ENCODE measurements at regions not wholly inside any gene's neighbourhood (a gene's known extent, or its start where the extent isn't known, plus 50 kb on each side); places are given as distances from the start of the nearest gene placed in this dataset.

DNA sequence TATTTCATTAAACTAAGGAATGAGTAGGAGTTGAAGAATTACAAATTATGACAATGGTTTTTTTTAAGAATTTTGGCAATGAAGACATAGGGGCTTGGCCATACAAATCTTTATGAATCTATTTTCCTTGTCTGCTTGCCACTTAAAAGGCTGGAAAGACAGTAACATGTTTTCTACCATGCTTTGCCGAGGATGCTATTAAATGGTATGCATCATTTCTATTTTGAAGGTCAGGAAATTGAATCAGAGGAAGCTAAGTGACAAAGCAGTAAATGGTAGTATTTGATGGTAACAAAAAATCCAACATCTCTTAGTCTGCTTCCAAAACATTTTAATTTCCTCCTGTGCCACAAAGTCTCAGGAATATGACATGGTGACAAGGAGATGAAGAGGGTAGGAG is 287.2 kb downstream of the RFPL4B start:
- intact Hi-C loops (cut with DNase I) = no loop called here
- TF ChIP-seq, protein P1, sequence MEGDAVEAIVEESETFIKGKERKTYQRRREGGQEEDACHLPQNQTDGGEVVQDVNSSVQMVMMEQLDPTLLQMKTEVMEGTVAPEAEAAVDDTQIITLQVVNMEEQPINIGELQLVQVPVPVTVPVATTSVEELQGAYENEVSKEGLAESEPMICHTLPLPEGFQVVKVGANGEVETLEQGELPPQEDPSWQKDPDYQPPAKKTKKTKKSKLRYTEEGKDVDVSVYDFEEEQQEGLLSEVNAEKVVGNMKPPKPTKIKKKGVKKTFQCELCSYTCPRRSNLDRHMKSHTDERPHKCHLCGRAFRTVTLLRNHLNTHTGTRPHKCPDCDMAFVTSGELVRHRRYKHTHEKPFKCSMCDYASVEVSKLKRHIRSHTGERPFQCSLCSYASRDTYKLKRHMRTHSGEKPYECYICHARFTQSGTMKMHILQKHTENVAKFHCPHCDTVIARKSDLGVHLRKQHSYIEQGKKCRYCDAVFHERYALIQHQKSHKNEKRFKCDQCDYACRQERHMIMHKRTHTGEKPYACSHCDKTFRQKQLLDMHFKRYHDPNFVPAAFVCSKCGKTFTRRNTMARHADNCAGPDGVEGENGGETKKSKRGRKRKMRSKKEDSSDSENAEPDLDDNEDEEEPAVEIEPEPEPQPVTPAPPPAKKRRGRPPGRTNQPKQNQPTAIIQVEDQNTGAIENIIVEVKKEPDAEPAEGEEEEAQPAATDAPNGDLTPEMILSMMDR (IDR thresholded peaks at IDR 0.05) = no peak

DNA sequence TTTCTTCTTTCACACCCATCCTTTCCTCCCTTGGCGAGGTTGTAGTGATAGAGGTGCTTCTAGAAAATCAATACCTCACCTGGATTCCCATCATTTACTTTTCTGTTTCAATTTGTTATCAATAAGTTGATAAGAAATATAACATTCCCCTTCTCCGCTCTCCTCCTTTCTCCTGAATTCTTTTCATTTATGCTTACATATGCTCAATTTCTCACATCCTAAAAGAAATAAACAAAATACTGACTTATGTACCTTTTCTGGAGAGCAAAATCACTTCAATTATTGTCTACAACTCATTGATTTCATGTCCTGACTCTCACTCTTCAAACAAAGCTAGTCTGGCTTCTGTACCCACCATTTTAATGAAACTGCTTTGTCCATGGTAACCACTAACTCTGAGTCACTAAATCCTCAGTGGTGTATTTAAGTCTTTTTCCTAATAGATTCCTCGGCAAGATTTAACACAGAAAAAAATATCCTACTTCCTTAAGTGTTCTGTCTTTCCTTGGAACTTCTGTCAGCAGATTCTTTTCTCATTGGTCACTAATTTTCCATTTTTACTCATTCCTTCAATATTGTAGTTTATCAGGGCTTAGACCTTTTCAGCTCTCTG is 289.6 kb downstream of the RFPL4B start:
- intact Hi-C loops (cut with DNase I) = no loop called here

More for the DNA sequence above, 287.2 kb downstream of the RFPL4B start:
- no peak overlapping the region for H3K4me3 ChIP-seq
- ATAC-seq (no peak), DNase-seq (no peak)
- no peaks in the 10 kb centered on the region for H3K4me1 ChIP-seq
- no peaks in the 10 kb centered on the region for H3K27me3 ChIP-seq (ENCODE audit: low read depth)
- H3K27ac ChIP-seq = no peak overlapping the region
- H3K36me3 ChIP-seq = no peaks in the 10 kb centered on the region
- H3K9me3 ChIP-seq = no peaks in the 10 kb centered on the region

DNA sequence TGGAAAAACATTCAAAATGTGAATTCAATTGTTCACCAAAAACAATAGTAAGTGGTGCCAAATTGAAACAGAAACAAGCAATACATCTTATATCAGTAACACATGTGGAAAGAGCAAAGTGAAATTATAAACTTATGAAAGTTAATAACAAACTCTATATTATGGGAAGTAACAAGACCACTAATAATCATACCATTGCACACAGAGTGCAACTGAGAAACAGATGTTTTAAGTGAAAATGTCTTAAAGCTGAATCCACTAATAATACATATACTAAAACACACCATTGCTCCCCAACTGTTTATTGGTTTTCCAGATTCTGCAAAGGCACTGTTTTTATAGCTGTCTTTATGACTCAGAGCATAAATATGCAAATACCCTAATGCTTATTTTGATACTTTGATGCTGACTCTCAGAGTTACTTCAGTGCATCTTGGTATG is 292.3 kb downstream of the RFPL4B start:
- intact Hi-C loops (cut with DNase I) = no loop called here
- Histone ChIP-seq H3K27me3 (ENCODE audit: low read depth) (no peaks in the 10 kb centered on the region), H3K4me1 (no peaks in the 10 kb centered on the region), H3K4me3 (no peak overlapping the region), H3K36me3 (no peaks in the 10 kb centered on the region), H3K9me3 (no peaks in the 10 kb centered on the region), H3K27ac (no peak overlapping the region)
- TF ChIP-seq, protein P1 (IDR thresholded peaks at IDR 0.05) = no peak
- DNase-seq = no peak
- ATAC-seq = no peak

More for the DNA sequence above, 289.6 kb downstream of the RFPL4B start:
- Histone ChIP-seq H3K27me3 (ENCODE audit: low read depth) (no peaks in the 10 kb centered on the region), H3K36me3 (no peaks in the 10 kb centered on the region), H3K4me3 (no peak overlapping the region), H3K27ac (no peak overlapping the region), H3K9me3 (no peaks in the 10 kb centered on the region), H3K4me1 (no peaks in the 10 kb centered on the region)
- TF ChIP-seq, protein P1 (IDR thresholded peaks at IDR 0.05) = no peak
- no peak for ATAC-seq
- DNase-seq = no peak

DNA sequence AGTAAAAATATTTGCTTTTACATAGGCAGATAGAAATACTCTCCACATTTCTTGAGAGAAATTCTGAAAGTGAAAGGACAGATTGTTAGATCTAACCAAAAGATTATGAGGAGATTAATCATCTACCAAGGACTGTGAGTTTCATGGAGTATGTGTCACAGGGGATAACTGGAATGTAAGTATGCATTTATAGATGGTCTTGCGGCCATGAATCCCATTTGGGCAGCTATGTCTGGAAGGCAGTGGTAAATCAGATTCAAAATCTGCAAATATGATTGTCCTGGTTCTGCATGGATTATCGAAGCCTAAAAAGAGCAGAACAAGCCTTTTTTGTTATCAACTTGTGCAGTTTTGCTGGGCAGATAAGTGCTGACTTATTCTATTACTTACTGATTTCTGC is 293.8 kb downstream of the RFPL4B start:
- intact Hi-C loops (cut with DNase I) = no loop called here
- DNase-seq (no peak), ATAC-seq (no peak)
- Histone ChIP-seq H3K9me3 (no peaks in the 10 kb centered on the region), H3K36me3 (no peaks in the 10 kb centered on the region), H3K4me3 (no peak overlapping the region), H3K4me1 (no peaks in the 10 kb centered on the region), H3K27ac (no peak overlapping the region), H3K27me3 (ENCODE audit: low read depth) (no peaks in the 10 kb centered on the region)
- TF ChIP-seq, protein P1 (IDR thresholded peaks at IDR 0.05) = no peak

DNA sequence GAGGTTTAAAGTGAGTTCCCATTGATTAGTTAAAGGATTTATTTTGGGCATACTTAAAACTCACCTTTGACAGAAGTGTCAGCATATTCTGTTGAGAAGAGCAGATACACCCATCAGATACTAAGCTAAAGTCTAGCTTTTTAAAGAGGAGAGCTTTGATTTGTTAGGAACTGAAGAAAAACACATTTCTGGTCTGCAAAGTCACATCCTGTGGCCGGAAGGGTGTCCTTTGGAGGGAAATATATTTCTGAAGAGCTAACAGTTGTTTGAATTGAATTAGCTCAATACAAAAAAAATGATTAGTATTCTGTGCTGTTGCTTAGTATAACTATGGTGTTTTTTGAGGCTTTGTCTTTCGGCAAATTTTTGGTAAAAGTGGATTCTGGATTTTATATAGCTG is 302.7 kb downstream of the RFPL4B start:
- H3K4me3 ChIP-seq = no peak overlapping the region
- no peaks in the 10 kb centered on the region for H3K36me3 ChIP-seq
- H3K4me1 ChIP-seq = no peaks in the 10 kb centered on the region
- no peak overlapping the region for H3K27ac ChIP-seq
- ATAC-seq = no peak
- intact Hi-C loops (cut with DNase I) = no loop called here
- no peaks in the 10 kb centered on the region for H3K9me3 ChIP-seq
- DNase-seq = no peak
- no peaks in the 10 kb centered on the region for H3K27me3 ChIP-seq (ENCODE audit: low read depth)
- TF ChIP-seq, protein P1 (IDR thresholded peaks at IDR 0.05) = no peak
